A673 (cell line): ENCODE measurements at regions not wholly inside any gene's neighbourhood (a gene's known extent, or its start where the extent isn't known, plus 50 kb on each side); places are given as distances from the start of the nearest gene placed in this dataset.
"Not testable (repeated sequence)": the region's sequence is repeated elsewhere in the genome, so short reads cannot be mapped to it uniquely, and the experiment has no call there.

ENCODE experiments used
- CTCF ChIP-seq: fragments of 300-800, 200-600 bp; sonication (generic); conservative IDR thresholded peaks from 2 replicates; pipeline ENCODE4 v1.5.1; 2017; ENCODE audit warnings: low read depth, mild to moderate bottlenecking, antibody characterized with exemption, low read length, moderate library complexity, mixed read lengths
- EZH2 ChIP-seq: fragments of 200-600 bp; sonication (generic); IDR thresholded peaks from 2 replicates; pipeline ENCODE4 v1.6.1; 2017; ENCODE audit warnings: borderline replicate concordance, low read depth, mild to moderate bottlenecking, mixed read lengths, antibody characterized with exemption, low read length; ENCODE audit not compliant: poor library complexity, severe bottlenecking

GRCh38 chrX:110550854-110551253 lies 192.2 kb downstream of the RTL9 start:
- not testable (repeated sequence) for TF ChIP-seq CTCF, EZH2
